ENCODE measurements at regions not wholly inside any gene's neighbourhood (a gene's known extent, or its start where the extent isn't known, plus 50 kb on each side); places are given as distances from the start of the nearest gene placed in this dataset.

DNA sequence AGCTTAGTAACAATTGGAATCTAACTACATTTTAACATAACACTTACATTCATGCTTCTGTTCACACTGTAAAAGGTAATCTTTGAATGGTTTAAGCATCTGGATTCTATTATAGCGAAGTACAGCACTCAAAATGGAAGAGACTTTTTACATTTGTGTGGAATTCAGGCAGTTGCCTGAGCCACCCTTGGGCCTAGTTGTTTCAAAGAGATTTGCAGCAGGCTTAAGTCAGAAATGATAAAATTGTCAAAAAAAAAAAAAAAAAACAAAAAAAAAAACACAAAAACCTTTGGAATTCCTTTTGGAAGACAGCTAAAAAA, 199.9 kb downstream of the LYPLAL1 start:
- TF ChIP-seq, protein P1, sequence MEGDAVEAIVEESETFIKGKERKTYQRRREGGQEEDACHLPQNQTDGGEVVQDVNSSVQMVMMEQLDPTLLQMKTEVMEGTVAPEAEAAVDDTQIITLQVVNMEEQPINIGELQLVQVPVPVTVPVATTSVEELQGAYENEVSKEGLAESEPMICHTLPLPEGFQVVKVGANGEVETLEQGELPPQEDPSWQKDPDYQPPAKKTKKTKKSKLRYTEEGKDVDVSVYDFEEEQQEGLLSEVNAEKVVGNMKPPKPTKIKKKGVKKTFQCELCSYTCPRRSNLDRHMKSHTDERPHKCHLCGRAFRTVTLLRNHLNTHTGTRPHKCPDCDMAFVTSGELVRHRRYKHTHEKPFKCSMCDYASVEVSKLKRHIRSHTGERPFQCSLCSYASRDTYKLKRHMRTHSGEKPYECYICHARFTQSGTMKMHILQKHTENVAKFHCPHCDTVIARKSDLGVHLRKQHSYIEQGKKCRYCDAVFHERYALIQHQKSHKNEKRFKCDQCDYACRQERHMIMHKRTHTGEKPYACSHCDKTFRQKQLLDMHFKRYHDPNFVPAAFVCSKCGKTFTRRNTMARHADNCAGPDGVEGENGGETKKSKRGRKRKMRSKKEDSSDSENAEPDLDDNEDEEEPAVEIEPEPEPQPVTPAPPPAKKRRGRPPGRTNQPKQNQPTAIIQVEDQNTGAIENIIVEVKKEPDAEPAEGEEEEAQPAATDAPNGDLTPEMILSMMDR (IDR thresholded peaks at IDR 0.05), result no peak
- no peak for TF ChIP-seq POLR2A (IDR thresholded peaks at IDR 0.05)

All from adrenal gland (tissue), 5 donors.